ENCODE measurements at regions not wholly inside any gene's neighbourhood (a gene's known extent, or its start where the extent isn't known, plus 50 kb on each side); places are given as distances from the start of the nearest gene placed in this dataset.
A peak's percentile ranks its signal among the peaks of the same experiment; 100 is the strongest.

DNA sequence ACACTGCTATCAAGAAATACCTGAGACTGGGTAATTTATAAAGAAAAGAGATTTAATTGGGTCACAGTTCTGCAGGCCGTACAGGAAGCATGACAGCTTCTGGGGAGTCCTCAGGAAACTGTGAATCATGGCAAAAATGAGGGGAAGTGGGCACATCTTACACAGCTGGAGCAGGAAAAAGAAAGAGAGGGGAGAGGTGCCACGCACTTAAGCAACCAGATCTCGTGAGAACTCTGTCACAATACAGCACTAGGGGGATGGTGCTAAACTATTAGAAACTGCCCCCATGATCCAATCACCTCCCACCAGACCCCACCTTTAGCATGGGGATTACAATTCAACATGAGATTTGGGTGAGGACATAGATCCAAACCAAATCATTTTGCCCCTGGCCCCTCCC is 105.5 kb upstream of the CPLX2 start:
- DNase-seq: no peak
- no peaks in the 10 kb centered on the region for H3K4me1 Mint-ChIP-seq

DNA sequence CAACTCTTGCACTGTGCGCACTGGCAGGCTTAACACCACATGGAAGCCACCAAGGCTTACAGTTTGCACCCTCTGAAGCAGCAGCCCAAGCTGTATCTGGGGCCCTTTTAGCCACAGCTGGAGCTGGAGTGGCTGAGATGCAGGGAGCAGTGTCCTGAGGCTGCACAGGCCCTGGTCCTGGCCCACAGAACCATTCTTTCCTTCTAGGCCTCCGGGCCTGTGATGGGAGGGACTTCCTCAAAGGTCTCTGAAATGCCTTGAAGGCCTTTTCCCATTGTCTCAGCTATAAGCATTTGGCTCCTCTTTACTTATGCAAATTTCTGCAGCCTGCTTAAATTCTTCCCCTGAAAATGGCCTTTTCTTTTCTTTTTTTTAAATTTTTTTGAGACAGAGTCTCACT is 104.4 kb upstream of the CPLX2 start:
- Mint-ChIP-seq H3K27me3 (ENCODE audit: low read depth in 3 of 3) (peaks cover 4 to 10% (median 8%) of the 10 kb centered on the region in 3 donors), H3K9me3 (peaks cover 0 to 10% (median 1%) of the 10 kb centered on the region in 6 donors), H3K4me1 (no peaks in the 10 kb centered on the region), H3K36me3 (peaks cover 0 to 5% (median 0%) of the 10 kb centered on the region in 3 donors), H3K4me3 (no peak overlapping the region), H3K27ac (no peak overlapping the region)
- DNase-seq: no peak

More for the DNA sequence above, 105.5 kb upstream of the CPLX2 start:
- H3K4me3 Mint-ChIP-seq: no peak overlapping the region
- H3K27me3 Mint-ChIP-seq (ENCODE audit: low read depth in 3 of 3): peaks cover 4 to 10% (median 8%) of the 10 kb centered on the region in 3 donors
- no peak overlapping the region for H3K27ac Mint-ChIP-seq
- peaks cover 0 to 10% (median 1%) of the 10 kb centered on the region in 6 donors for H3K9me3 Mint-ChIP-seq
- H3K36me3 Mint-ChIP-seq: peaks cover 0 to 5% (median 0%) of the 10 kb centered on the region in 3 donors

DNA sequence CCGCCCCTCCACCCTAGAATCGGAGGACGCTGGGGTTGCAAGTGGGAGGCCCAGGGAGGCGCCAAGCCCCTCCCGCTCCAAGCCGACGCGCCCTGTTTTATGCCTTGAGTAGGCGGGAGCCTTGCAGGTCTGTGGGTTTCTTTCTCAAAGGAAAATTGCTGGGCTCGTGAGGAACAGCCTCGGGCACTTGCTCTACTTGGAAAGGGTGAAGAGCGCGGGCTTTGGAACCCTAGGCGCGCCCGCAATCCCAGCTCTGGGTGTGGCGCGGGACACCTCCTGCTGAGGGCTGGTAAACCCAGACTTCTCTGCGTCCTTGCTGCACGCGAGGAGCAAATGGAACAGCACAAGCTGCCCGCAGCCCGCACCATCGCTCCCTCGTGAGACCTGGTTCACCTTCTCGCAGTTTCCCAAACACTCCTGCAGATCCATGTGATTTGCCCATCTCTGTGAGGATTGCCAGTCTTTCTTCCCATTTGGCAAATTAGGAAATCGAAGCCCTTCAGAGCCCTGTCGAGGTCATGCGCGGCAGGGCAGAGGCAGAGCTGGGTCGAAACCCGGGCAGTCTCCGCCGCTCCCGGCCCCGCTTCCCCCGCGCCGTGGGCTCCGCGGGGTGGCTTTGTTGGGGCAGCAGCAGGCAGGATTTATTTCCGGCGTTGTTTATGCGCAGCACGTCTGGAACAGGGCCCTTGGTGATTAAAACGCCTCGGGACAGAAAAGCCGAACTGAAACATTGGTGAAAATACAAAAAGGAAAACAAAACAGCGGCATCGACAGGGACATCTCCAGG is 98.4 kb upstream of the CPLX2 start:
- DNase-seq: no peak
- Mint-ChIP-seq H3K4me3 (no peak overlapping the region), H3K36me3 (peaks cover 0 to under 1% (median 0%) of the 10 kb centered on the region in 3 donors), H3K27ac (no peak overlapping the region), H3K4me1 (no peaks in the 10 kb centered on the region), H3K27me3 (ENCODE audit: low read depth in 3 of 3) (peaks cover 0 to 10% (median 8%) of the 10 kb centered on the region in 3 donors), H3K9me3 (peaks cover 0 to 3% (median 0%) of the 10 kb centered on the region in 6 donors)

DNA sequence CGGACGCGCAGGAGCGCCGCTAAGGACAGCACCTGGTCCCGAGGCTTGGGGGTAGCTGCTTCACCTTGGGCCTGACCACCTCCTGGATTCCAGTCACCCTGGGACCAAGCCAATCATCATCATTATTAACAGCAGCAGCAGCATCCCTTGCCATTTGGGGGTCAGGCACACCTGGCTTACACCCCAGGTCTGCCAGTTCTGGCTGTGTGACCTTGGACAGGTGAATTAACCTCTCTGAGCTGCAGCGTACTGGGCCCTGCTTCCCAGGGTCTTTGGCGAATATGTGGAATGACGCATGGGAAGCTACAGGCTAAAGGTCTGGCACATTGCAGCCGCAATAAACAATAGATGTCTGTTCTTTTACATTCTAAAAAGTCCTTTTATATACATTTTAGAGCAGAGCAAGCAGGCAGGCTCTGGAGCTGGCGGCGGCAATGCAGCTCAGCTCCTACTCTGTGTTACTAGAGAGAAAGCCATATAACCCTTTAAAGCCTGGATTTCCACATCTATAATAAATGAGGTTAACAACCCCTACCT is 97.8 kb upstream of the CPLX2 start:
- Mint-ChIP-seq H3K27me3 (ENCODE audit: low read depth in 3 of 3) (peaks cover 0 to 10% (median 8%) of the 10 kb centered on the region in 3 donors), H3K36me3 (no peaks in the 10 kb centered on the region), H3K27ac (no peak overlapping the region), H3K4me1 (no peaks in the 10 kb centered on the region), H3K4me3 (no peak overlapping the region), H3K9me3 (no peaks in the 10 kb centered on the region)
- no peak for DNase-seq

DNA sequence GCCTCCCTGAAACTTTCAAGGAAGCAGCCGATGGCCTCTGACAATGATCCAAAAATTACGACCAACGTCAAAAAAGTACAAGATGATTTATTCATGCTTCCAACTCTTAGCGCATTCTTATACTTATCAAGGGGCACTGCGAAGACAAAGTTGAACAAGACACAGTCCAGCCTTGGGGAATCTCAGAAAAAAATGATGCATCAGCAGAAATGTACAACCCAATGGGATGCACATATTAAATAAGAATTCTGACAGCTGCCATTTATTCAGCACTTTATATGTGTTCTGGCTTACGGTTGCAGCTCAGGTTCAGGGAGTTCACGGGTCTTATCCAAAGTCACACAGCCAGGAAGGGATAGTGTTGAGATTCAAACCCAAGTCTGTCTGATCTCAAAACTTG is 96.0 kb upstream of the CPLX2 start:
- Mint-ChIP-seq H3K4me3 (no peak overlapping the region), H3K36me3 (no peaks in the 10 kb centered on the region), H3K27ac (no peak overlapping the region), H3K4me1 (no peaks in the 10 kb centered on the region), H3K9me3 (no peaks in the 10 kb centered on the region), H3K27me3 (ENCODE audit: low read depth in 3 of 3) (peaks cover 0 to 8% (median 7%) of the 10 kb centered on the region in 3 donors)
- DNase-seq: no peak

DNA sequence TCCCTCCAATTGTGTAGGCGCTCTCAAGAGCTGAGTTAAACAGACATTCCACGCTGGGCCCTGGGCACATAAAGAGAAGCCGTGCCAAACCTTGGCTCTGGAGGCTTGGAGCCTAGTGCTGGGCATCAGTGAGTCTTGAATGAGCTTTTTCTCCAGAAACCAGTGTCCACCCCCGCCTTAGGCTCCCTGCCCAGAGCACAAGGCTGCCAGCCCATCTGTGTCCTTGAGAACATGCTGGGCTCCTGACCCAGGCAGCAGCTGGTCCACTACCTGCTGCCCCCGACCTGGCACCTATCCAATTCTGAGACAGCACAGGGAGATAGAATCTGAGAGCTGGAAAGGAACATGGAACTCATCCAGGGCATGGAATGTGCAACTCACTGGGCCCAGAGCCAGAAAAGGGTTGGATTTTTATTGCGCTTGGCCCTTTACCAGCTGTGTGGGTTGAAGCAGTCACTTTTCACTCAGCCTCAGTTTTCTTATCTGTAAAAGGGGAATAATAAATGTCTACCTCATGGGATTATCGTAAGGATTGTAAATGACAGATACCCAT is 92.4 kb upstream of the CPLX2 start:
- H3K4me3 Mint-ChIP-seq: no peak overlapping the region
- no peaks in the 10 kb centered on the region for H3K9me3 Mint-ChIP-seq
- no peak for DNase-seq
- H3K27me3 Mint-ChIP-seq (ENCODE audit: low read depth in 3 of 3): peaks cover 2 to 12% (median 5%) of the 10 kb centered on the region in 3 donors
- no peaks in the 10 kb centered on the region for H3K4me1 Mint-ChIP-seq
- H3K36me3 Mint-ChIP-seq: no peaks in the 10 kb centered on the region
- no peak overlapping the region for H3K27ac Mint-ChIP-seq

DNA sequence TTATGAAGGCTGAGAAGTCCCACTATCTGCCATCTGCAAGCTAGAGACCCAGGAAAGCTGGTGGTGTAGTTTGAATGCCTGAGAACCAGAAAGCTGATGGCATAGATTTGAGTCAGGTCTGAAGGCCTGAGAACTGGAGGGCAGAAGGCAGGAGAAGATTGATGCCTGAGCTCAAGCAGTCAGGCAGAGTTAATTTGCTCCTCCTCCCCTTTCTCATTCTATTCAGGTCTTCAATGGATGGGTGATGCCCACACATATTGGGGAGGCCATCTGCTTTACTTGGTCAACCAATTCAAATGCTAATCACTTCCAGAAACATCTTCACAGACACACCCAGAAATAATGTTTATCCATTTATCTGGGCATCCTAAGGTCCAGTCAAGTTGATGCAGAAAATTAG is 87.6 kb upstream of the CPLX2 start:
- no peaks in the 10 kb centered on the region for H3K36me3 Mint-ChIP-seq
- H3K4me1 Mint-ChIP-seq: no peaks in the 10 kb centered on the region
- no peaks in the 10 kb centered on the region for H3K9me3 Mint-ChIP-seq
- H3K4me3 Mint-ChIP-seq: no peak overlapping the region
- H3K27me3 Mint-ChIP-seq (ENCODE audit: low read depth in 3 of 3): peaks cover 0 to 7% (median 4%) of the 10 kb centered on the region in 3 donors
- no peak for DNase-seq
- H3K27ac Mint-ChIP-seq: no peak overlapping the region

DNA sequence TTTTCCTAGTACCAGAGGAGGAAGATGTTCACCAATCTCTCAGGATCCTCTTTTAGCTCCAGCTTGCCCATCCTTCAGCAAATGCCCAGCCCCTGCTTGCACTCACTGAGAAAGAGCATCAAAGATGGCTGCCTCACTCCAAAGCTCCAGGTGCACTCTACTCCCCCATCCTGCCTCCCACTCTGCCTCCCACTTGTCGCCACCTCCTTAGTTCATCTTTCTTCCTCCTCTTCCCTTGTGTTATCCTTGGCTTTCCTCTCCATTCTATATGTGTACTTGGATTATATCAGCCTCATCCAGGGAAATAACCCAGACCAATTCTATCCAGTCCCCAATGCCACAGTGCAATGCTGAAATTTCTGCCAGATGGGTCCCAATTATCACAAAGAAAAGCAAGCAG is 87.1 kb upstream of the CPLX2 start:
- Mint-ChIP-seq H3K4me1 (no peaks in the 10 kb centered on the region), H3K27me3 (ENCODE audit: low read depth in 3 of 3) (peaks cover 0 to 7% (median 4%) of the 10 kb centered on the region in 3 donors), H3K9me3 (no peaks in the 10 kb centered on the region), H3K36me3 (no peaks in the 10 kb centered on the region), H3K27ac (no peak overlapping the region), H3K4me3 (no peak overlapping the region)
- no peak for DNase-seq

DNA sequence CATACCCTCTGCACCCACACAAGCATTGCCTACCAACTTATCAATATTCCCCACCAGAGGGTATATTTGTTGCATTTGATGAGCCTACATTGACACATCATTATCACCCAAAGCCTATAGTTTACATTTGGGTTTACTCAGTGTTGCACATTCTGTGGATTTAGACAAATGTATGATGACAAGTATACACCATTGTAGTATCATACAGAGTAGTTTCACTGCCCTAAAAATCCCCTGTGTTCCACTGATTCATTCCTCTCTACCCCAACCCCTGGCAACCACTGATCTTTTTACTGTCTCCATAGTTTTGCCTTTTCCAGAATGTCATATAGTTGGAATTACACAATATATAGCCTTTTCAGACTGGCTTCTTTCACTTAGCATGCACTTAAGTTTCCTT is 85.7 kb upstream of the CPLX2 start:
- H3K4me3 Mint-ChIP-seq: no peak overlapping the region
- peaks cover 0 to 4% (median 4%) of the 10 kb centered on the region in 3 donors for H3K27me3 Mint-ChIP-seq (ENCODE audit: low read depth in 3 of 3)
- no peaks in the 10 kb centered on the region for H3K9me3 Mint-ChIP-seq
- H3K36me3 Mint-ChIP-seq: no peaks in the 10 kb centered on the region
- H3K27ac Mint-ChIP-seq: no peak overlapping the region
- no peaks in the 10 kb centered on the region for H3K4me1 Mint-ChIP-seq
- DNase-seq: no peak

DNA sequence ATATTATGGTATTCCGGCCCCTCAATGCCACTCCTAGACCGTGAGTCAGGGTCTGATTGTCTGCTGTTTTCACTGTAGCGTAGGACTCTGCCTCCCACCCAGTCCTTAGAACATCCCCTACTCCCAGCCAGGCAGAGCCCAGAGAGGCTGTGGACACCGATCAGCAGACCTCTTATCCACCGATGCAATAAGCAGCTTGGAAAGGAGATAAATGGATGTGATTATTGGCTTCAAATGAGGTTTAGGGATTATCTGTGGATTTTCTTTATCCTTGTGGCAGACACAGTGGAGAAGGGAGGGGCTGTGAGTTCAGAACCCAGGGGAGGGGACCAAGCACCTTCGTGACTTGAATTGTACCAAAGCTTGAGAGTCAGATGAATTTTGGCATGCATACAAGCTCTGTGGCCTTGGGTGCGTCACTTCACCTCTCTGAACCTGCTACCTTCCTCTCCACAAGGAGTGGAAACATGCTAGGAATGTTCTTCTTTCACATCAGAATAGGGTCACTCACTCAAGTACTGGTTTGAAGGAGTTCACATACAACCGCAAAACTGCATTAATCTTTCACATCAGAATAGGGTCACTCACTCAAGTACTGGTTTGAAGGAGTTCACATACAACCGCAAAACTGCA is 83.1 kb upstream of the CPLX2 start:
- H3K4me1 Mint-ChIP-seq: no peaks in the 10 kb centered on the region
- H3K4me3 Mint-ChIP-seq: no peak overlapping the region
- H3K36me3 Mint-ChIP-seq: peaks cover 0 to 3% (median 0%) of the 10 kb centered on the region in 3 donors
- no peak for DNase-seq
- H3K27ac Mint-ChIP-seq: no peak overlapping the region
- H3K27me3 Mint-ChIP-seq (ENCODE audit: low read depth in 3 of 3): peaks cover 0 to 7% (median 4%) of the 10 kb centered on the region in 3 donors
- H3K9me3 Mint-ChIP-seq: peaks cover 0 to 2% (median 0%) of the 10 kb centered on the region in 6 donors

DNA sequence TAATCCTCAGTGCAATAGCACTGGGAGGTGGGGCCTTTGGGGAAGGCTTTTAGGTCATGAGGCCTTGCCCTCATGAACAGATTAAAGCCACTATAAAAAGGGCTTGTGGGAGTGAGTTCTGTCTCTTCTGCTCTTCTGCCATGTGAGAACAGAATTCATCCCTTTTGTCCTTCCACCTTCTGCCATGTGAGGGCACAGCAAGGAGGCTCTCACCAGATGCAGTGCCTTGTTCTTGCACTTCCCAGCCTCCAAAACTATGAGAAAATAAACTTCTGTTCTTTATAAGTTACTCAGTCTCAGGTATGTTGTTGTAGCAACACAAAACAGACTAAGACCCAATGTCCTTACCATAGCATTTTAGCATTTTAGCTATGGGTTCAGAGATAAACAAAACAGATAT is 81.7 kb upstream of the CPLX2 start:
- Mint-ChIP-seq H3K4me1 (no peaks in the 10 kb centered on the region), H3K36me3 (peaks cover 0 to 3% (median 0%) of the 10 kb centered on the region in 3 donors), H3K27ac (no peak overlapping the region), H3K4me3 (no peak overlapping the region), H3K27me3 (ENCODE audit: low read depth in 3 of 3) (peaks cover 0 to 3% (median 2%) of the 10 kb centered on the region in 3 donors), H3K9me3 (peaks cover 0 to 2% (median 0%) of the 10 kb centered on the region in 6 donors)
- DNase-seq: no peak

DNA sequence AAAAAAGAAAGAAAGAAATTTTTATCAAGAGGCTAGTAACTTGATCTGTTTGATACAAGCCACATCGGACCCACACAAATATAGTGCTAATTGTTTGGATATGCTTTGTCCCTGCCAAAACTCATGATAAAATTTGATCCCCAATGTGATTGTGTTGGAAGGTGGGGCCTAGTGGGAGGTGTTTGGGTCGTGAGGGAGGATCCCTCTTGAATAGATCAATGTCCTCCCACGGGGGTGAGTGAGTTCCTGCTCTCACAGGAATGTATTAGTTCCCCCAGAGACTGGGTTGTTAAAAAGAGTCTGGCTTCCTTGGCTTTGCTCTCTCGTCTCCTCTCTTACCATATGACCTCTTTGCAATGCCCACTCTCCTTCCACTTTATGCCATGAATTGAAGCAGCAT is 80.6 kb upstream of the CPLX2 start:
- peaks cover 0 to 3% (median 0%) of the 10 kb centered on the region in 3 donors for H3K36me3 Mint-ChIP-seq
- no peak overlapping the region for H3K27ac Mint-ChIP-seq
- H3K27me3 Mint-ChIP-seq (ENCODE audit: low read depth in 3 of 3): peaks cover 0 to 9% (median 2%) of the 10 kb centered on the region in 3 donors
- DNase-seq: no peak
- peaks cover 1 to 2% of the 10 kb centered on the region in 2 donors for H3K4me1 Mint-ChIP-seq
- H3K4me3 Mint-ChIP-seq: no peak overlapping the region
- peaks cover 0 to 3% (median under 1%) of the 10 kb centered on the region in 6 donors for H3K9me3 Mint-ChIP-seq

DNA sequence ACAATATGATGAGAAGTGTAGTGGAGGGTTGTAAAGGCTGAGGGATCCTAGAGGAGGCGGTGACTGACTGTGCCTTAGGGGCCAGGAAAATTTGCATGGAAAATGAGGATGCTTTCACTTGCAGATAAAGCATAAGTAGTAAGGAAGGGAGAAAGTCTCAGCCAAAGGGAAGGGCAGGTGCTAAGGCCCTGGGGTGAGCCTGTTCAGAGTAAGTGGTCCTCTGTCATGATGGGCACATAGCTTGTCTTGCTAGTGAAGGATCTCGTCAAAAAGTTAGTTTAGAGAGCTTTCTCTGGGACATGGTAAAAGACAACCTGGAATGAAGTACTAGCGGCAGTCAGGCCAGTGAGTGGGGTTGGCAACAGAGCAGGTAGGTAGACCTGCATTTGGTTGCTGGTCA is 75.4 kb upstream of the CPLX2 start:
- Mint-ChIP-seq H3K9me3 (peaks cover 0 to 6% (median 2%) of the 10 kb centered on the region in 6 donors), H3K36me3 (peaks cover 0 to 2% (median 0%) of the 10 kb centered on the region in 3 donors), H3K4me3 (peak overlapping the region in 3 of 5 donors; percentile 2 to 43 (median 33)), H3K4me1 (peaks cover 17 to 25% of the 10 kb centered on the region in 2 donors), H3K27me3 (ENCODE audit: low read depth in 3 of 3) (peaks cover 4 to 19% (median 9%) of the 10 kb centered on the region in 3 donors), H3K27ac (no peak overlapping the region)
- DNase-seq: no peak

Measured in immature natural killer cell (primary cell).